NCI-H2081 (cell line): ENCODE measurements at regions not wholly inside any gene's neighbourhood (a gene's known extent, or its start where the extent isn't known, plus 50 kb on each side); places are given as distances from the start of the nearest gene placed in this dataset.

ENCODE experiments used
- DNase-seq, 2 experiments: peaks; one replicate each; lab custom pipeline; 2025; lab: John Stamatoyannopoulos, UW

- no peak for DNase-seq
Observed at GRCh38 chr11:135075740-135076139, 663.7 kb upstream of the B3GAT1 start.

GRCh38 chr11:135074397-135074998 is 662.5 kb upstream of the B3GAT1 start:
- DNase-seq: peak; percentile 4 to 20

- no peak for DNase-seq
Observed at GRCh38 chr11:135073870-135074269, 661.8 kb upstream of the B3GAT1 start.

GRCh38 chr11:135073381-135073780 is 661.3 kb upstream of the B3GAT1 start:
- DNase-seq: no peak

GRCh38 chr11:135069890-135070289 is 657.8 kb upstream of the B3GAT1 start:
- DNase-seq: no peak

- no peak for DNase-seq
Observed at GRCh38 chr11:135069063-135069462, 657.0 kb upstream of the B3GAT1 start.

- DNase-seq: no peak
Observed at GRCh38 chr11:135062994-135063393, 651.0 kb upstream of the B3GAT1 start.

- DNase-seq: no peak
Observed at GRCh38 chr11:135061166-135061565, 649.1 kb upstream of the B3GAT1 start.

- DNase-seq: no peak
Observed at GRCh38 chr11:135046986-135047385, 634.9 kb upstream of the B3GAT1 start.

- DNase-seq: no peak
Observed at GRCh38 chr11:135046556-135046955, 634.5 kb upstream of the B3GAT1 start.

GRCh38 chr11:135043434-135043833 is 631.4 kb upstream of the B3GAT1 start:
- no peak for DNase-seq

- DNase-seq: no peak
Observed at GRCh38 chr11:135037828-135038227, 625.8 kb upstream of the B3GAT1 start.

- DNase-seq: no peak
Observed at GRCh38 chr11:135036488-135037297, 624.7 kb upstream of the B3GAT1 start.

- no peak for DNase-seq
Observed at GRCh38 chr11:135035282-135035681, 623.2 kb upstream of the B3GAT1 start.

GRCh38 chr11:135033540-135033939 is 621.5 kb upstream of the B3GAT1 start:
- DNase-seq: peak in 1 of 2 experiments; percentile 50

- DNase-seq: no peak
Observed at GRCh38 chr11:135031205-135031989, 619.4 kb upstream of the B3GAT1 start.

GRCh38 chr11:135027461-135027860 is 615.4 kb upstream of the B3GAT1 start:
- DNase-seq: no peak

GRCh38 chr11:135023499-135023898 is 611.5 kb upstream of the B3GAT1 start:
- no peak for DNase-seq

- DNase-seq: no peak
Observed at GRCh38 chr11:135022454-135022853, 610.4 kb upstream of the B3GAT1 start.

GRCh38 chr11:135019899-135020298 is 607.9 kb upstream of the B3GAT1 start:
- DNase-seq: no peak

- DNase-seq: no peak
Observed at GRCh38 chr11:135019343-135019871, 607.4 kb upstream of the B3GAT1 start.

GRCh38 chr11:135017296-135017695 is 605.3 kb upstream of the B3GAT1 start:
- DNase-seq: no peak

GRCh38 chr11:135015966-135016365 is 603.9 kb upstream of the B3GAT1 start:
- DNase-seq: no peak
